ENCODE measurements at regions not wholly inside any gene's neighbourhood (a gene's known extent, or its start where the extent isn't known, plus 50 kb on each side); places are given as distances from the start of the nearest gene placed in this dataset.

- DNase-seq (ENCODE audit: low read depth, low spot score) (no peak), ATAC-seq (no peak)
- Histone ChIP-seq H4K20me1 (ENCODE audit: insufficient read depth) (no peaks in the 10 kb centered on the region), H3K36me3 (ENCODE audit: control insufficient read depth in 1 of 2, insufficient read depth in 2 of 2, low read length in 2 of 2) (no peaks in the 10 kb centered on the region), H3K27me3 (ENCODE audit: insufficient read depth, low read length) (no peaks in the 10 kb centered on the region), H3K79me2 (ENCODE audit: insufficient read depth, low read length) (no peaks in the 10 kb centered on the region), H3K27ac (ENCODE audit: low read depth, low read length) (no peak overlapping the region), H3K9me3 (ENCODE audit: control insufficient read depth in 1 of 2, insufficient read depth in 1 of 2, low read depth in 1 of 2, low read length in 2 of 2) (no peaks in the 10 kb centered on the region), H2AFZ (ENCODE audit: low read depth, low read length, poor library complexity, severe bottlenecking) (no peak overlapping the region), H3K4me2 (ENCODE audit: low read length) (no peak overlapping the region), H3K9ac (ENCODE audit: low read length) (no peak overlapping the region), H3K9me2 (ENCODE audit: insufficient read depth) (no peaks in the 10 kb centered on the region), H3K4me1 (ENCODE audit: control insufficient read depth in 1 of 2, insufficient read depth in 2 of 2, low read length in 2 of 2) (no peaks in the 10 kb centered on the region), H3K4me3 (replicated peaks in 1 of 2; ENCODE audit: low read depth in 1 of 2, low read length in 2 of 2) (no peak overlapping the region)
- ChIA-PET POLR2A (no interaction called here), RAD21 (ENCODE audit: low non-redundant PET in 1 of 2, low total read pairs in 2 of 2, uncharacterized antibody in 2 of 2, unreplicated experiment in 2 of 2) (no interaction called here), CTCF (no interaction called here)
- TF ChIP-seq SP1 (IDR thresholded peaks at IDR 0.05; ENCODE audit: low read depth) (no peak), POLR2AphosphoS5 (IDR thresholded peaks at IDR 0.05; ENCODE audit: low read depth, low read length) (no peak), CBX3 (IDR thresholded peaks at IDR 0.05; ENCODE audit: low read depth) (no peak), EZH2 (IDR thresholded peaks at IDR 0.05) (no peak), ELF1 (IDR thresholded peaks at IDR 0.05; ENCODE audit: borderline replicate concordance, low read depth) (no peak), YY1 (IDR thresholded peaks at IDR 0.05; ENCODE audit: extremely low read depth, insufficient replicate concordance, low read depth, low read length) (no peak), CEBPB (IDR thresholded peaks at IDR 0.05; ENCODE audit: low read depth) (no peak), EZH2phosphoT487 (IDR thresholded peaks at IDR 0.05; ENCODE audit: borderline replicate concordance) (no peak), RAD21 (IDR thresholded peaks at IDR 0.05; ENCODE audit: low read depth) (no peak), ZNF274 (IDR thresholded peaks at IDR 0.05; ENCODE audit: low read depth, low read length) (no peak), ZFX (IDR thresholded peaks at IDR 0.05) (no peak)
- TF ChIP-seq, protein P1, sequence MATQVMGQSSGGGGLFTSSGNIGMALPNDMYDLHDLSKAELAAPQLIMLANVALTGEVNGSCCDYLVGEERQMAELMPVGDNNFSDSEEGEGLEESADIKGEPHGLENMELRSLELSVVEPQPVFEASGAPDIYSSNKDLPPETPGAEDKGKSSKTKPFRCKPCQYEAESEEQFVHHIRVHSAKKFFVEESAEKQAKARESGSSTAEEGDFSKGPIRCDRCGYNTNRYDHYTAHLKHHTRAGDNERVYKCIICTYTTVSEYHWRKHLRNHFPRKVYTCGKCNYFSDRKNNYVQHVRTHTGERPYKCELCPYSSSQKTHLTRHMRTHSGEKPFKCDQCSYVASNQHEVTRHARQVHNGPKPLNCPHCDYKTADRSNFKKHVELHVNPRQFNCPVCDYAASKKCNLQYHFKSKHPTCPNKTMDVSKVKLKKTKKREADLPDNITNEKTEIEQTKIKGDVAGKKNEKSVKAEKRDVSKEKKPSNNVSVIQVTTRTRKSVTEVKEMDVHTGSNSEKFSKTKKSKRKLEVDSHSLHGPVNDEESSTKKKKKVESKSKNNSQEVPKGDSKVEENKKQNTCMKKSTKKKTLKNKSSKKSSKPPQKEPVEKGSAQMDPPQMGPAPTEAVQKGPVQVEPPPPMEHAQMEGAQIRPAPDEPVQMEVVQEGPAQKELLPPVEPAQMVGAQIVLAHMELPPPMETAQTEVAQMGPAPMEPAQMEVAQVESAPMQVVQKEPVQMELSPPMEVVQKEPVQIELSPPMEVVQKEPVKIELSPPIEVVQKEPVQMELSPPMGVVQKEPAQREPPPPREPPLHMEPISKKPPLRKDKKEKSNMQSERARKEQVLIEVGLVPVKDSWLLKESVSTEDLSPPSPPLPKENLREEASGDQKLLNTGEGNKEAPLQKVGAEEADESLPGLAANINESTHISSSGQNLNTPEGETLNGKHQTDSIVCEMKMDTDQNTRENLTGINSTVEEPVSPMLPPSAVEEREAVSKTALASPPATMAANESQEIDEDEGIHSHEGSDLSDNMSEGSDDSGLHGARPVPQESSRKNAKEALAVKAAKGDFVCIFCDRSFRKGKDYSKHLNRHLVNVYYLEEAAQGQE (IDR thresholded peaks at IDR 0.05; ENCODE audit: low read depth), result no peak
- TF ChIP-seq, protein P2, sequence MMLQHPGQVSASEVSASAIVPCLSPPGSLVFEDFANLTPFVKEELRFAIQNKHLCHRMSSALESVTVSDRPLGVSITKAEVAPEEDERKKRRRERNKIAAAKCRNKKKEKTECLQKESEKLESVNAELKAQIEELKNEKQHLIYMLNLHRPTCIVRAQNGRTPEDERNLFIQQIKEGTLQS (IDR thresholded peaks at IDR 0.05), result no peak
- BruUV-seq (replicated peaks), result no TSS peak
- intact Hi-C loops (cut with micrococcal nuclease), result no loop called here
These were observed 153.5 kb upstream of the PJA1 start for GRCh38 chrX:69318651-69319340.
